ENCODE measurements at regions not wholly inside any gene's neighbourhood (a gene's known extent, or its start where the extent isn't known, plus 50 kb on each side); places are given as distances from the start of the nearest gene placed in this dataset.

DNA sequence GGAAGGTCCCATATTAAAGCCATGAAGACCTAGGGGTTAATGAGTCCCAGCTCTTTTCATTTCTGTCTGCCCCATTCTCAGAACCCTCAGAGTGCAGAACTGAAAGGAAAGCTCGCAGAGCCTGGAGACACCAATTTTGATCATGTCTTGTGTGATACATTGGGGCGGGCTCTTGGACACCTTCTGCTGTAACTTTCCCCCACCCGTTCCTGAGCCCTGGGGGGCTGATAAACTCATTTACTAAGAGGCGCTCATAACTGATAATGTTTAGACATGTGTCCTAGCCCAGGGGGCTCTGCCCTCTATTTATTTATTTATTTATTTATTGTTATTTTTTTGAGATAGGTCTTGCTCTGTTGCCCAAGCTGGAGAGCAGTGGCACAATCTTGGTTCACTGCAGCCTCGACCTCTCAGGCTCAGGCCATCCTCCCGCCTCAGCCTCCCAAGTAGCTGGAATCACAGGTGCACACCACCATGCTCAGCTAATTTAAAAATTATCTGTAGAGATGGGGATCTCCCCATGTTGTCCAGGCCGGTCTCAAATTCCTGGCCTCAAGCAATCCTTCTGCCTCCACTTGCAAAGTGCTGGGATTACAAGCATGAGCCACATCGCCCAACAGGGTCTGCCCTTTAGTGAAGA, 72.4 kb upstream of the HAAO start:
- DNase-seq: no peak

DNA sequence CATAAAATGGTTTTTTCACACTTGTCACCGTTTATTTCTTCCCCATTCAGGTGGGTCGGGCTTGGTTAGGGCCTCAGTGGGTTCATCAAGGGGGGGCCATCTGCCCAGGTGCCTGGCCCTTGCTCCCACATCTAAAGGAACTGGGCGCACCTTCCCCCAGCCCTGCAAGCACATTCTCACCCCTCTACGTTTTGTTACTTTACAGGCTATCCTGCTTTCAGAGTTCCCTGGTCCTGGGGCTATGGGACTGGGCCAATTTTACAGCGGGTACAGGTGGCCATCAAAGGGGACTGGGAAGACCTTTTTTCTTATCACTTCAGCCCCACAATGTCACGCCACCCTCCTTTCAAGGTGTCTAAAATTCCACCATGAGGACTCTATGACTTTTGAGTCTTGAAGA, 71.8 kb upstream of the HAAO start:
- no peak for DNase-seq

DNA sequence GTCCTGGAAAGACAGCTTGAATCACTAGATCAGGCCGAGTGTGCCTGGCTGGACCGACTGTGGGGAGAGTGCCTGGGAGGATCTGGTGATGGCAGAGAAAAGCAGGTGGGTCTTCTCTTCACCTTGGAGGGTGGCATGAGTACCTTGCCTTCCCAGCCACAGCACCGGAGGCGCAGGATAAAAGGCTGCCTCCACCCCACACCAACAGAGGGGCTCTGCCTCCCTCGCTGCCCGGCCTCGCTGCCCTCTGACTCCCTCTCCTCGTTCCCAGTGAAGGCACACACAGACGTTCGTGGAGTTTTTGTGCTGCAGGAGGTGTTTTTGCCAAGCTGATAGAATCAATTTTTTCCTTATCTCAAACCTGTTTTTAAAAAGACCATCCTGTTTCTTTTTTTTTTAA, 71.4 kb upstream of the HAAO start:
- no peak for DNase-seq

DNA sequence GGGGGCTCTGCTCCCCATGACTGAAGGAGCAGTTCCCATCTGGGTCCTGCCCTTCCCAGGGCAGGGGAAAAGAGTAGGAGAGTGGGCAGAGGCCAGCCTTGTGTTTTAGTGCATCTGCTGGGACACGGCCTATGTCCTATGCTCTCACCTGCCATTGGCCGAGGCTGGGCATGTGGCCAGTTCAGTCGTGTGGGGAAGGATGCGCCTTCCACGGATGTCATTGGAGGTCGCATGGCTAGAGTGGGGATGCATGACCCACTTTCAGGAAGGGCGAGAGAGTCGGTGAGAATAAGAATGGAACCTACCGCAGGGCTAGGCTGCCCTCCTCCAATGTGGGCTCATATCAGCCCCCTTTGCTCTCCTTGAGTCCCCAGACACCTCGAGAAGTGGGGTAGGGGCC, 70.9 kb upstream of the HAAO start:
- DNase-seq: no peak

DNA sequence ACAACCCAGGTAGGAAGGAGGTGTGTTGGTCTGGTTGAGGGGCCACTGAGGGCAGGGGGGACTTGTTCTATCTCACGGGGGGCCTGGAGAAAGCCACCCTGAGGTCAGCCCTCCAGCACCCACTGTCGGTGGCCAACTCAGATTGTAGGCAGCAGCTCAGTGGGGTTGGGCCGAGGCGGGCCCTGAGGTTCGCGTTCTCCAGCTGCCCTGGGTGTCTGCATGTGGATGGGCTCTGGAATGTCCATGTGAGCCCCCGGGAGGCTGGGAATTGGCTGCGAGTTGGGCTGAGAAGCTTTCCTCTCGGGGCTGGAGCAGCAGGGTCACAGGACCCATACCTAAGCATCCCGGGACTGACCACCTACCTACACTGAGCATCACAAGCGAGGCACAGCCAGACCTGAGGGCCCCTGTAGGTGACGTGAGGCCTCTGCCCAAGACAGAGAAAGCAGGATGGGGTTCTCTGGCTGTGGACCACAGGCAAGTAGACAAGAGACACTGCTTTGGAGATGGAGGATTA, 70.3 kb upstream of the HAAO start:
- no peak for DNase-seq

DNA sequence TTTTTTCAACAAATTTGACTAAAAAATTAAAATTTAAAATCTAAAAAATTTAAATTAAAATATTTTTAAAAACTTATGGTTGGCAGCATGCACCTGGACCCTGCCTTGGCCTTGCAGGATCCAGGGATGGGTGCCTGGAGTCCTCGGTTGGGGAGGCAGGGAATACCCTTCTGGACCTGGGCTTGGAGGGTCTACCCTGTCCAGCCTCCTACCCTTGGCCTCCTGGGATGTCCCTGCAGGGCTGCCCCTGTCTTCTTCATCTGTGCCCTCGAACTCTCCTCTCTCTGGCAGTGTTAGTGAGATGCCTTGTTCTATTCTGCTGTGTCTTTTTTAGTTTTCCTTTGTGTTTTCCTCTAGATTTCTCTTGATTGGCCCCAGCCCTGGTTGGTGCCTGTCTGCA, 68.9 kb upstream of the HAAO start:
- no peak for DNase-seq

DNA sequence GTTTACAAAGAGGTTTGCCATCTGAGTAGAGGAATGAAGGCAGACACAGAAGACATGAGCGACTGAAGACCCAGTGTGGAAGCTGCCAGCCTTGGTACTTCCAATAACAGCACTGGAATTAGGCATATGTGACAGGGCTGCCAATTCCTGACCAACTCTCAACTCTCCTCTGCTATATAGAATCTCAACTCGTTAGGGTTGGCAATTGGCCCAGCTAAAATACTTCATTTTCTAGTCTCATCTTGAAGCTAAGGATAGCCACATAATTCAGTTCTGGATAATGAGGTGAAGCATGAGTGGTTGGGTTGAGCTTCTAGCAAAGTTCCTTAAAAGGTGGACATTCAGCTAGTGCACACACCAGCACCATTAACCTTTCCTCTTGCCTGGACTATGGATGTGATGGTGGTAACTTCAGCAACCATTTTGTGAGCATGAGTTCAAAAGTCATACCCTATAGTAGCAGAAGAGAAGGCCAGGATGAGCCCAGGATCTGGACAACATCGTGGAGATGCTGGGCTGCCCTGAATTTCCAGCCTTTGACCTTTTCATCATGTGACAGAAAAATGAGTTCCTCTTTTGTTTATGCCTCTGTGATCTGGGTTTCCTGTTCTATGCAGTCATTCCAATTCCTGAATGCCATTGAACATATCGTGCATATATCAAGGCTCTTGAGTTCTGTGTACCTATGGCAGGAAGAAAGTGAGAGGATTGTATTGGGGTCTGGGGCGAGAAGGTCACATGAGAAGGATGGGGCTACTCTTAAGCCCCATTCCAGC, 68.1 kb upstream of the HAAO start:
- DNase-seq: no peak

DNA sequence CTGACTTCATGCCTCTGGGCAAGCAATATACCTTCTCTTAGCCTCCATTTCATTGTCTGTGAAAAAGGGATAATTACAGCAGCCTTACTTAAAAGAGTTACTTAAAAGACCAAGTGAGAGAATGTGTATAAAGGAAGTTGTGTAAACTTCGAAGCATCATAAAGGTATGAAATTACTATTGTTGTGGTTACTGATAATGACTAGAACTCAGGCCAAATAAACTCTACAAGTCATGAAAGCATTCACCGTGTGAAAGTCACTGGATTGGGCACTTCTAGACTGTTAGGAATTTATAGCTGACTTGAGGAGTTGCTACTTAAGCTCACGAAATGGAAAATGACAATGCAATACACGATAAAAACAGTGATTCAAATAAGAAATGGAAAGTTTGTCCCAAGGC, 67.4 kb upstream of the HAAO start:
- DNase-seq: no peak

DNA sequence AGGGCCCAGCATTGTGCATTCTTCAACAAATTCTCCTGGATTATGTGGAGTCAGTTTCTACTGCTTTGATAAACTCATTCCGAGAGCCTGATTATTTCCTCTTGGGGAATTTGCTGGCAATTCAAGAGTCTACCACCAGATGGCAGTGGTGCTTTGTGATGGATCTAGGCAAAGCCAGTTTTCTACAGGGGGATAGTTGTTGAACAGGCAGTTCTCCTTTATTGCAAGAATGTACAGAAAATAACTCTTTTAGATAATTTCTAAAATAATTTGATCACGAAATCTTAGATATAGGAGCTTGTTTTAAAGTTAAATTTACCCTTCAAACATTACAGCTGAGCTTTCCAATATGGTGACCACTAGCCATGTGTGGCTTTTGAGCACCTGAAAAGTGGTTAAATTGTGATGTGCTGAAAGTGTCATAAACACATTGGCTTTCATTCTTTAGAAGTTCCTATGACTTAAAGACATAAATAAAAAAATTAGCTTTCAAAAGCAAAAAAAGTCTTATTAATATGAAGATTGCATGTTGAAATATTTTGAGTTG, 66.7 kb upstream of the HAAO start:
- peak; percentile 56 for DNase-seq

DNA sequence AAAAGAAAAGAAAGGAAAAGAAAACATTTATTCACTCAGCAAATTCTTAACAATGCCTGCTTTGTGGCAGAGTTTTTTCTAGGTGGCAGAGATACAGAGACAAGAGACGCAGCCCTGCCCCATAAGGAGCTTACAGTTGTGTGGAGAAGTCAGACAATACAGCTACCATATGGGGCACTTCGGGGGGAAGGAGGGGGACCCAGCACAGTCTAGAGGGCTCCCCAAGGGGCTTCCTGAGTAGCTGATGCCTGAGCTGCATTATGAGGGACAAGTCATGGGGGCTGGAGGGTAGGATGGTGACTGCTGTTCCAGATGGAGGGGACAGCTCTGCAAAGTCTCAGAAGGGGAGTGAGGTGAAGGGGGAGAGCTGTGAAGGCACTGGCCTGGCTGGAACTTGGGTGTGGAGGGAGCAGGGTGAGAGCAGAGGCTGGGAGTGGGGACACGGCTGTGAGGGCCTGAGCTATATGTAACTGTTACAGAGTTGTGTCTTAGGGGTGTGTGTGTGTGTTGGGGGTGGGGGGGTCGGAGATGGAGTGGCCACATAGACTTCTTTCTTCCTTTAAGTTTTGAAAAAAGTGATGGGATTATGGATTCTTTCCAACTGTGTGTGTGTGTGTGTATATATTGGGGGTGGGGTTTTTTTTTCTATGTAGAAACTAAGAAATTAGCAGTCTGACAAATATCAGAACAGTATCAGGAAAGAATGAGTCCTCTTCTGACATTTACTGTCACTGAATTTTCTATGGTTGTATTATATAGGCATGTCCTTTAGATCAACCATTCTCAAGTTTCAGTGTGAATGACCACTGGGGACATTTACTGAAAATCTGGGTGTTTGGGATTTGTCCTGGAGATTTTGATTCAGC, 66.0 kb upstream of the HAAO start:
- no peak for DNase-seq

DNA sequence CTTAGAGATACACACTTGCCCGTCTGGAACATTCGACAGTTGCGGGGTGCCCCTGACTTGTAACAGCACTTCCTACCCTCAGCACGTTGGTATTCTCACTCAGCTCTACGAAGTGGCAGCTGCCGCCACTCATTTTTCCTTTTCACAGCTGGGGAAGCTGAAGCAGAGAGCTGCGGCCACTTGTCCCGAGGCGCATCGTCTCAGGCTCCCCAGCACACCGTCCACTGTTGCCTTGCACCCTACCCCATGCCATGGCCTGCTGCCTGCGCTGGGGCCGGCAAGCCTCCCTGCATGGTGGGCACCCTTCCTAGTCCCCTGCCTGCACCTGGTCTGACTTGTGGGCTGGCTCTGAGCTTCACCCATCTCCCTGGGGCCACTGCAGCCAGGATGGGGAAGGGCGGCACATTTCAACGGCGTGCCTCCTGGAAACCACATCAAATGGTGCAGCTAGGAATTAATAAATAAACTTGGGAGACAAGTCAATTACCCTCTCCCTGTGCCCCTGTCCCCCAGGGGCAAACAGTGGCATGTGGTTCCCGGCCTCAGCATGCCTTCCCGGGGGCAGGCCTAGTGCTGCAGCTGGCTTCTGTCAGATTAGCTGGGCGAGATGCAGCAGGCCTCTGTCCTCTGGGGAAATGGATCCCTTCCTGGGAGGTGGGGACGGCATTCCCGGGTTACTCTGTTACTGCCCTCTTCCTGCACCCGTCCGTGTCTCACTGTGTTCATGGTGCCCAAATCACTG, 64.7 kb upstream of the HAAO start:
- no peak for DNase-seq

DNA sequence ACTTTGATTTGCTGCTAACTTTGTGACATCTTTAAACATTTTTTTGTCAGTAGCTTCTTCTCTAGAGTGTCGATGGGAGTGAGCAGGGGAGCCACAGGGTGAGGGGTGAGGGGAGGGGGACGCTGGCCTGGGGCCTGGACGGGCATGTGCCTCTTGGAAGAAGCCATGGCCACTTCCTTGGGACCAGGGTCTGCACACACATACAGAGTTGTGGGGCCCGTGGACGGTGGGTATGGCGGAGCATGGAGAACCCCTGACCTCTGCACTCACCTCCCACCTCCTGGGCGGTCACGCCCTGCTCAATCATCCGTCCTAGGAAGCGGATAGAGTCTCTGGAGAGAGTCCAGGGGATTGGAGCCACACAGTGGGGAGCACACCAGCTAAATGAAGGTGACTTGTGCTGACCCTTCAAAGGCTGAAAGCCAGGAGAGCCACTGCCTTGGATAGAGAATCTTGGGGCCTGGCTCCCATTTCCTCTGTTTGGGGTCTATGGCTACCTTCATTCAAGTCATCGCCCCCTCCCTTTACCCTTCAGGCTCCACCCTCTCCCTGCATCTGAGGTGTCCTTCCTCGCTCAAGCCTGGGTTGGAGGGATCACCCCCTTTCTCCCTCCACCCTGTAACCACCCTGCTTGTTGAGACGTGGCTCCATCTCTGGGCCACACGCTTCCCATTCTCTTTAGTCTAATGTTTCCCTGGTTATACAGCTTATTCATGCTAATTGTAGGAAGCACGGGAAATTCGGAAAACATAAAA, 63.9 kb upstream of the HAAO start:
- DNase-seq: no peak

DNA sequence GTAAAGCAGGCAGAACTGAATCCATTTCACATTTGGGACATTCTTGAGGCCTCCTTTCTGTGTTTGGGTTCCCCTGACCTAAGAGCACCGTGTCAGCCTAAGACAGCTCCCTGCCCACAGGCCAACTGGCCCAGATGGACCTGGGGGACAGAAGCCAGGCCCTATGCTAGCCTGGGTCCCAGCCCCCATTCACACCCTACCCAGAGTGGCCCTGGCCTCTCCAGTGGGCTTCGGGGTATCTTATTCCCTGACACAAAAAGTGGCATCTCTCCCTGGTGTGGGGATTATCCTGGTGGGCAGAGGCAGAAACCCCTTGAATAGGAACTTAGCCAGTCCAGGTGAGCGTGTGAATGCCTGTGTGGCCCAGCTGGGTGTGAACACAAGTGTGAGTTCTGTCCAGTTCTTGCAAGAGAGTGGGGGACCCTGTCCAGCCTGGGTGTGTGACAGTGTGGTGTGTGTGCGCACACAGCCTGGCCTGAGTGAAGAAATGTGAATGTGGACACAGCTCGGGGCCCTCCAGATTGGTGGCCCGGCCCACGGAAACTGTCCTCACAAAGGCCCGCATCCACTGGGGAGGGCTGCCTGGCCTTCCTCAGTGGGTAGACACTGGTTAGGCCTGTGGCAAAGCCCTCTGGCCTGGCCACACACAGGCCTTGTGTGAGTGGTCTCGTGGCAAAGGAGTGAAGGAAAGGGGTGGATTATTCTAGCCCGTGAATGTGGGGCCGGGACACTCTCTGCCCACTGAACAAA, 63.0 kb upstream of the HAAO start:
- DNase-seq: no peak

DNA sequence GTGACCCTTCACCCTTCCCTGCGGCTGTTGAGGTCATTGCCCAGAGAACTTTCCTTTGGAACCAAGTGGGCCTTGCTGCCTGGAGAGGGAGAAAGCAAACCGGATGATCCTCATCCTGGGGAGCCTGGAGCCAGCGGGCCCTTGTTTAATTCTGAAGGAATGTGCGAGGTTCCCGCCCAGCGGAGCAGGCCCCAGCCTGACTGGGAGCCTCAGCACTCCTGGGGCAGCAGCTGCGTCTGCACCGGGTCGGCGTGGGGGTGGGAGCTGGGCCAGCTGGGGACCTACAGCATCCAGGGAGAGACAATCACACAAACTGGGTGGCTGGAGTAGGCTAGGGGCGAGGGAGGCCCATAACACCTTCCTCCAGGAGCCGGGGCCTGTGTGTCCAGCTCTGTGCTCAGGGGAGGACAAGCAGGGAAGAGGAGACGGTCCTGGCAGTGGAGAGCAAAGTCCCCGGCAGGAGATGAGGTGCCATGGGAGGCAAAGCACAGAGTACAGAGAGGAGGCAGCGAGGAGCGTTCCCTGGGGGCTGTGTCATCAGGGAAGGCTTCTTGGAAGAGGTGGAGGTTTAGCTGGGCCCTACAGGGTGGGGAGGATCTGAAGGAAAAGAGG, 61.9 kb upstream of the HAAO start:
- DNase-seq: no peak

DNA sequence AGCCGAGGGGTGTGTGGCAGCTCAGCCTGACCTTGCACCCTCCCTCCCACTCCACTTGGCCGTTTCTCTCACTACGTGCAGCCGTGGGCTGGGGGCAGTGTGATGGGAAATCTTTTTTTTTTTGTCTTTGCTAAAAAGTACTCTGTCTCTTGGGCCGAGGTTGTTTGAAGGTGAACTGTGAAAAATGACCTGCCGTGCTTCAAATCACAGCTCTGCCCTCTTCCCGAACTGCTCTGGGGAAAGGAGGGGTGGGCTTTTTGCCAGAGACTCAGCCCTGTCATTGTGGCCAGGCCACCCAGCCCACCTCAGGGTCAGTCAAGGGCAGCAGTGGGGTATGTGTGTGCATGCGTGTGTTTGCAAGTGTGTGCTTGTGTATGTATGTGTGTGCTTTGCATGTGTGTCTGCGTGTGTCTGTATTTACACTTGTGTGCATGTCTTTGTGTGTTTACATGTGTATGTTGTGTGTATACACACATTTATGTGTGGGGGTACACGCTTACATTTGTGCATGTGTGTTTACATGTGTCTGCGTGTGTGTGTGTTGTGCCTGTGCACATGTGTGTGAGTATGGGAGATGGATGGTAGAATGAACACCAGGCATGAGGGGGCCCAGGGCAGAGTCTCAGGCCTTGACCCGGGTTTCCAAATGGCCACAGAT, 61.3 kb upstream of the HAAO start:
- no peak for DNase-seq

DNA sequence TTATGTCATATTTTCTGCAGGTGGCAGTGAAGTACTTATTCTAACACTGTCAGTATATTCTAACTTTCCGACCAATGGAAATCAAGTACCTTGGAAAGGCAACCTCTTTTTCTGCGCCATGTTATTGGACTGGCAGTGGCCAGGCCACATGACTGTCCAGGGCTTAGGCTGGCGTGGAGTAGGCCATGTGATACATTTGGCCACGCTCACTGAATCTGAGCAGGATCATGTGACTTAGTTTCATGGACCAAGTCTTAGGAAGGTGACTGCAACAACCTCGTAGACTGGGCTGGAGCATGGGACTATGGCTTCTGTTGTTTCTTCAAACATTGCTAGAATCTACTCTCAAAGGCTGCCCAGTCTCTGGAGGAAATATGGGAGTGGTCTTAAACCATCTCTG, 60.4 kb upstream of the HAAO start:
- DNase-seq: no peak

DNA sequence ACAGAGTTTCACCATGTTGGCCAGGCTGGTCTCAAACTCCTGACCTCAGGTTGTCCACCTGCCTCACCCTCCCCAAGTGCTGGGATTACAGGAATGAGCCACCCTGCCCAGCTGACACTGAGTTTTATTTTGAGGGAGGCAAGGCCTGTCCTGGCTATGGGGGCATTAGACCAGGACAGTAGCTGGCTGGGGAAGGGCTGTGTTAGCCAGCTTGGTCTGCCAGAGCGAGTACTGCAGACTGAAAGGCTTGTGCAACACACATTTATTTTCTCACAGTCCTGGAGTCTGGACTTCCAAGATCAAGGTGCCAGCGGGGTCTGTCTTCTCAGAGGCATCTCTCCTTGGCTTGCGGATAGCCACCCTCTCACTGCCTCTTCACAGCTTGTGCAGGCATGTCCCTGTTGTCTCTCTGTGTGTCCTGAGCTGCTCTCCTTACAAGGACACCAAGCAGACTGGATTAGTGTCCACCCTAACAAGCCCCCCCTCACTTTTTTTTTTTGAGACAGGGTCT, 59.4 kb upstream of the HAAO start:
- DNase-seq: no peak

DNA sequence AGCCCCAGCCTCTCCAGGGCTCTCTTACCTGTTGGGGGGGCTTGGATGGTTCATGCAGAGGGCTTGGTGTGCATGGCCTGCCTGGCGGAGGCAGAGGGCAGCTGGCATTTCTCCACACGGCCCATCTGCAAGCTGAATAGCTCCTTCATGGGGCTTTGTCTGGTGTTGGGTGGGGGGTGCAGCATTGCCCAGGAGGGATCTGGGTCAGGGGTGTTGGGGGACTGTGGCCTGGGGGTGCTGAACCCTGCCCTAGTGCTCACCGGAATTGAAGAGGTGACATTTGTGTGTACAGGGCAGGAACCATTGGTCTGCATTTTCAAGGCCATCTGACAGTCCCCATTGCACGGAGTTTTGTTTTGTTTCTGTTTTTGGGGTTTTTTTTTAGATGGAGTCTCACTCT, 58.8 kb upstream of the HAAO start:
- no peak for DNase-seq

DNA sequence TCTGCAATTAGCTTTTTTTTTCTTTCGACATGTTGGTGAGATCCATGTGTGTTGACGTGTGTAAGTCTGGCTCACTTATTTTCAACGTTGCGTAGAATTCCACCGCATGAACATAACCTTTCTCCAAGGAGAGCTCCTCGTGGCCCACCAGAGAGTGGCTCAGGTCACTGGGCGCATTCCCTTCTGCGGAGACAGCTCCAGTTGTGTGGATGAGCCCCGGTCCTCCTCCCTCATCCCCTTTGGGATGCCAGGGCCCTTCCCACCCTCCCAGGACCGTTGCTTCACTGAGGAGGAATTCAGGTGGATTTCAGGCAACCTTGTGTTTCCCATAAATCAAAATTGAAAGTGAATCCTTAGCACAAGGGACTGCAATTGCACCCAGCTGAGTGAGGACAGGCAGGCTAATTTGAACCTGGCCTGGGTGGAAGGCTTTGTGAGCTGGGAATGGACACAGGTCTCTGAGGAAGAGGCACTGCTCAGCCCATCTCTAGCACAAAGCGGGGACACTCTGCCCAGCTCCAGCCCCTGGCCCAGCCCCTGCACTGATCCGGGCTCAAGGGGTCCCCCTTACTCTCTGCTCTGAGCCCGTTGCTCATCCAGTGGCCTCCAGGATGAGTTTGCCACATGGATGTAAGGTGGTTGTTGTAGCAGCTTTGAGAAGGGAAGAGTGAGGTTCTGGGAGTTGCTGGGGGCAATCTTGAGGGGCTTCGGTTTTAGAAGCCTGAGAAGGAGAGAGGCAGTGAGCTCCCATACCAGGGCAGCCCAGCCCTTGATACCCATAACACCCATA, 57.8 kb upstream of the HAAO start:
- no peak for DNase-seq

Measured in effector CD8-positive, alpha-beta T cell (primary cell).